ENCODE measurements at regions not wholly inside any gene's neighbourhood (a gene's known extent, or its start where the extent isn't known, plus 50 kb on each side); places are given as distances from the start of the nearest gene placed in this dataset.

DNA sequence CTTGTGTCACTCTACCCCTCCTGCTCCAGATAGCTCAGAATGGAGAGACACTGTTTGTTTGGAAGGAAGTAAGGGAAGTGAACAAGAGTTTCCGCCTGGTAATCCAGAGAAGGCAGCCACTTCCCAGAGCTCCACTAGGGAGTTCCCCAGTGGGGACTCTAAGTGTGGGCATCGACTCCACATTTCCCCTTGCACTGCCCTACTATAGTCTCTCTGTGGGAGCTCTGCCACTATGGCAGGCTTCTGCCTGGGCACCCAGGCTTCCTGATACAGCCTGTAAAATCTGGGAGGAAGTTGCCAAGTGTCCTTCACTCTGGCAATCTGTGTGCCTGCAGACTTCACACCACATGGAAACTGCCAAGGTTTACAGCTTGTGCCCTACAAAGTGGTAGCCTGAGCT is 245.8 kb upstream of the DMD start (continued):
- TF ChIP-seq, protein P1, sequence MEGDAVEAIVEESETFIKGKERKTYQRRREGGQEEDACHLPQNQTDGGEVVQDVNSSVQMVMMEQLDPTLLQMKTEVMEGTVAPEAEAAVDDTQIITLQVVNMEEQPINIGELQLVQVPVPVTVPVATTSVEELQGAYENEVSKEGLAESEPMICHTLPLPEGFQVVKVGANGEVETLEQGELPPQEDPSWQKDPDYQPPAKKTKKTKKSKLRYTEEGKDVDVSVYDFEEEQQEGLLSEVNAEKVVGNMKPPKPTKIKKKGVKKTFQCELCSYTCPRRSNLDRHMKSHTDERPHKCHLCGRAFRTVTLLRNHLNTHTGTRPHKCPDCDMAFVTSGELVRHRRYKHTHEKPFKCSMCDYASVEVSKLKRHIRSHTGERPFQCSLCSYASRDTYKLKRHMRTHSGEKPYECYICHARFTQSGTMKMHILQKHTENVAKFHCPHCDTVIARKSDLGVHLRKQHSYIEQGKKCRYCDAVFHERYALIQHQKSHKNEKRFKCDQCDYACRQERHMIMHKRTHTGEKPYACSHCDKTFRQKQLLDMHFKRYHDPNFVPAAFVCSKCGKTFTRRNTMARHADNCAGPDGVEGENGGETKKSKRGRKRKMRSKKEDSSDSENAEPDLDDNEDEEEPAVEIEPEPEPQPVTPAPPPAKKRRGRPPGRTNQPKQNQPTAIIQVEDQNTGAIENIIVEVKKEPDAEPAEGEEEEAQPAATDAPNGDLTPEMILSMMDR (IDR thresholded peaks at IDR 0.05 in 2 of 3, conservative IDR thresholded peaks at IDR 0.05 in 1 of 3; ENCODE audit: insufficient read depth in 2 of 3, low read depth in 1 of 3, low read length in 3 of 3): no peak
- TF ChIP-seq KLF6 (CRISPR knock-in tag; IDR thresholded peaks at IDR 0.05; ENCODE audit: borderline replicate concordance): no peak
- TF ChIP-seq MTA2 (IDR thresholded peaks at IDR 0.05; ENCODE audit: low read depth): no peak
- TF ChIP-seq ZNF589 (CRISPR knock-in tag; IDR thresholded peaks at IDR 0.05; ENCODE audit: low read depth): no peak
- no peak for TF ChIP-seq ZBTB49 (CRISPR knock-in tag; IDR thresholded peaks at IDR 0.05; ENCODE audit: borderline replicate concordance)
- no peak for TF ChIP-seq ID3 (CRISPR knock-in tag; IDR thresholded peaks at IDR 0.05)
- no peak for TF ChIP-seq ID3 (tag; IDR thresholded peaks at IDR 0.05)
- TF ChIP-seq BCL6 (CRISPR knock-in tag; IDR thresholded peaks at IDR 0.05): no peak
- TF ChIP-seq ZSCAN32 (CRISPR knock-in tag; IDR thresholded peaks at IDR 0.05): no peak
- TF ChIP-seq, protein P2, sequence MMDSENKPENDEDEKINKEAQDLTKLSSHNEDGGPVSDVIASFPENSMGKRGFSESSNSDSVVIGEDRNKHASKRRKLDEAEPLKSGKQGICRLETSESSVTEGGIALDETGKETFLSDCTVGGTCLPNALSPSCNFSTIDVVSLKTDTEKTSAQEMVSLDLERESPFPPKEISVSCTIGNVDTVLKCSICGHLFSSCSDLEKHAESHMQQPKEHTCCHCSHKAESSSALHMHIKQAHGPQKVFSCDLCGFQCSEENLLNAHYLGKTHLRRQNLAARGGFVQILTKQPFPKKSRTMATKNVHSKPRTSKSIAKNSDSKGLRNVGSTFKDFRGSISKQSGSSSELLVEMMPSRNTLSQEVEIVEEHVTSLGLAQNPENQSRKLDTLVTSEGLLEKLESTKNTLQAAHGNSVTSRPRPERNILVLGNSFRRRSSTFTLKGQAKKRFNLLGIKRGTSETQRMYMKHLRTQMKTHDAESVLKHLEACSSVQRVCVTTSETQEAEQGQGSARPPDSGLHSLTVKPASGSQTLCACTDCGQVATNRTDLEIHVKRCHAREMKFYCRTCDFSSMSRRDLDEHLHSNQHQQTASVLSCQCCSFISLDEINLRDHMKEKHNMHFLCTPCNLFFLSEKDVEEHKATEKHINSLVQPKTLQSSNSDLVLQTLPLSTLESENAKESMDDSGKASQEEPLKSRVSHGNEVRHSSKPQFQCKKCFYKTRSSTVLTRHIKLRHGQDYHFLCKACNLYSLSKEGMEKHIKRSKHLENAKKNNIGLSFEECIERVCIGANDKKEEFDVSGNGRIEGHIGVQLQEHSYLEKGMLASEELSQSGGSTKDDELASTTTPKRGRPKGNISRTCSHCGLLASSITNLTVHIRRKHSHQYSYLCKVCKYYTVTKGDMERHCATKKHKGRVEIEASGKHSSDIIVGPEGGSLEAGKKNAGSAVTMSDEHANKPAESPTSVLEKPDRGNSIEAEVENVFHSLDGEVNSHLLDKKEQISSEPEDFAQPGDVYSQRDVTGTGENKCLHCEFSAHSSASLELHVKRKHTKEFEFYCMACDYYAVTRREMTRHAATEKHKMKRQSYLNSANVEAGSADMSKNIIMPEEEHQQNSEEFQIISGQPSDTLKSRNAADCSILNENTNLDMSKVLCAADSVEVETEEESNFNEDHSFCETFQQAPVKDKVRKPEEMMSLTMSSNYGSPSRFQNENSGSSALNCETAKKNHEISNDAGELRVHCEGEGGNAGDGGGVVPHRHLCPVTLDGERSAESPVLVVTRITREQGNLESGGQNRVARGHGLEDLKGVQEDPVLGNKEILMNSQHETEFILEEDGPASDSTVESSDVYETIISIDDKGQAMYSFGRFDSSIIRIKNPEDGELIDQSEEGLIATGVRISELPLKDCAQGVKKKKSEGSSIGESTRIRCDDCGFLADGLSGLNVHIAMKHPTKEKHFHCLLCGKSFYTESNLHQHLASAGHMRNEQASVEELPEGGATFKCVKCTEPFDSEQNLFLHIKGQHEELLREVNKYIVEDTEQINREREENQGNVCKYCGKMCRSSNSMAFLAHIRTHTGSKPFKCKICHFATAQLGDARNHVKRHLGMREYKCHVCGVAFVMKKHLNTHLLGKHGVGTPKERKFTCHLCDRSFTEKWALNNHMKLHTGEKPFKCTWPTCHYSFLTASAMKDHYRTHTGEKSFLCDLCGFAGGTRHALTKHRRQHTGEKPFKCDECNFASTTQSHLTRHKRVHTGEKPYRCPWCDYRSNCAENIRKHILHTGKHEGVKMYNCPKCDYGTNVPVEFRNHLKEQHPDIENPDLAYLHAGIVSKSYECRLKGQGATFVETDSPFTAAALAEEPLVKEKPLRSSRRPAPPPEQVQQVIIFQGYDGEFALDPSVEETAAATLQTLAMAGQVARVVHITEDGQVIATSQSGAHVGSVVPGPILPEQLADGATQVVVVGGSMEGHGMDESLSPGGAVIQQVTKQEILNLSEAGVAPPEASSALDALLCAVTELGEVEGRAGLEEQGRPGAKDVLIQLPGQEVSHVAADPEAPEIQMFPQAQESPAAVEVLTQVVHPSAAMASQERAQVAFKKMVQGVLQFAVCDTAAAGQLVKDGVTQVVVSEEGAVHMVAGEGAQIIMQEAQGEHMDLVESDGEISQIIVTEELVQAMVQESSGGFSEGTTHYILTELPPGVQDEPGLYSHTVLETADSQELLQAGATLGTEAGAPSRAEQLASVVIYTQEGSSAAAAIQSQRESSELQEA (IDR thresholded peaks at IDR 0.05; ENCODE audit: low read depth): no peak

Data from K562 (cell line).